ENCODE measurements at regions not wholly inside any gene's neighbourhood (a gene's known extent, or its start where the extent isn't known, plus 50 kb on each side); places are given as distances from the start of the nearest gene placed in this dataset.

- peak; percentile 8 to 9 for DNase-seq (ENCODE audit: low read depth in 2 of 2)
These were observed 459.4 kb upstream of the NMUR2 start for GRCh38 chr5:152864447-152864846.

- DNase-seq (ENCODE audit: low read depth in 2 of 2), result no peak
These were observed 459.9 kb upstream of the NMUR2 start for GRCh38 chr5:152864991-152865390.

- no peak for DNase-seq (ENCODE audit: low read depth in 2 of 2)
These were observed 464.9 kb upstream of the NMUR2 start for GRCh38 chr5:152869971-152870370.

GRCh38 chr5:152882621-152883020 is 477.5 kb upstream of the NMUR2 start:
- no peak for DNase-seq (ENCODE audit: low read depth in 2 of 2)

GRCh38 chr5:152883066-152883775 is 478.1 kb upstream of the NMUR2 start:
- DNase-seq (ENCODE audit: low read depth in 2 of 2), result no peak

- no peak for DNase-seq (ENCODE audit: low read depth in 2 of 2)
These were observed 478.9 kb upstream of the NMUR2 start for GRCh38 chr5:152884006-152884405.

GRCh38 chr5:152900332-152900731 is 495.3 kb upstream of the NMUR2 start:
- DNase-seq (ENCODE audit: low read depth in 2 of 2), result no peak

- DNase-seq (ENCODE audit: low read depth in 2 of 2), result no peak
These were observed 496.7 kb upstream of the NMUR2 start for GRCh38 chr5:152901754-152902153.

GRCh38 chr5:152905286-152905685 is 500.2 kb upstream of the NMUR2 start:
- DNase-seq (ENCODE audit: low read depth in 2 of 2), result no peak

GRCh38 chr5:152907488-152908245 is 502.6 kb upstream of the NMUR2 start:
- DNase-seq (ENCODE audit: low read depth in 2 of 2), result no peak

GRCh38 chr5:152912924-152913323 is 507.8 kb upstream of the NMUR2 start:
- DNase-seq (ENCODE audit: low read depth in 2 of 2), result no peak

- DNase-seq (ENCODE audit: low read depth in 2 of 2), result no peak
These were observed 527.5 kb upstream of the NMUR2 start for GRCh38 chr5:152932621-152933020.

- DNase-seq (ENCODE audit: low read depth in 2 of 2), result no peak
These were observed 528.0 kb upstream of the NMUR2 start for GRCh38 chr5:152933056-152933455.

- no peak for DNase-seq (ENCODE audit: low read depth in 2 of 2)
These were observed 533.6 kb upstream of the NMUR2 start for GRCh38 chr5:152938630-152939029.

GRCh38 chr5:152942633-152943336 is 537.7 kb upstream of the NMUR2 start:
- no peak for DNase-seq (ENCODE audit: low read depth in 2 of 2)

- no peak for DNase-seq (ENCODE audit: low read depth in 2 of 2)
These were observed 536.5 kb upstream of the GRIA1 start for GRCh38 chr5:152953788-152954483.

- DNase-seq (ENCODE audit: low read depth in 2 of 2), result no peak
These were observed 533.4 kb upstream of the GRIA1 start for GRCh38 chr5:152956943-152957613.

- DNase-seq (ENCODE audit: low read depth in 2 of 2), result no peak
These were observed 512.2 kb upstream of the GRIA1 start for GRCh38 chr5:152978141-152978835.

- DNase-seq (ENCODE audit: low read depth in 2 of 2), result no peak
These were observed 503.3 kb upstream of the GRIA1 start for GRCh38 chr5:152987131-152987530.

- no peak for DNase-seq (ENCODE audit: low read depth in 2 of 2)
These were observed 500.3 kb upstream of the GRIA1 start for GRCh38 chr5:152990217-152990616.

GRCh38 chr5:152990649-152991048 is 499.8 kb upstream of the GRIA1 start:
- DNase-seq (ENCODE audit: low read depth in 2 of 2), result no peak

Data from fibroblast of skin of left biceps (primary cell).